SU-DHL-6 (cell line): ENCODE measurements at regions not wholly inside any gene's neighbourhood (a gene's known extent, or its start where the extent isn't known, plus 50 kb on each side); places are given as distances from the start of the nearest gene placed in this dataset.
"Not testable (repeated sequence)": the region's sequence is repeated elsewhere in the genome, so short reads cannot be mapped to it uniquely, and the experiment has no call there.

Experiments
- EZH2phosphoT487 ChIP-seq: fragments of 200-600 bp; sonication (generic), shearing (Covaris generic); conservative IDR thresholded peaks from 2 replicates; pipeline ENCODE4 v1.6.1; 2018; ENCODE audit warnings: mild to moderate bottlenecking, antibody characterized with exemption, low read length, moderate library complexity, mixed read lengths
- TF ChIP-seq, protein P1 (sequence below): fragments of 200-600 bp; sonication (generic); IDR thresholded peaks from one replicate; pipeline ENCODE4 v1.5.1; 2017; ENCODE audit warnings: antibody characterized with exemption, mild to moderate bottlenecking, low read length, moderate library complexity; ENCODE audit not compliant: insufficient read depth, poor library complexity, severe bottlenecking

- TF ChIP-seq, protein P1, sequence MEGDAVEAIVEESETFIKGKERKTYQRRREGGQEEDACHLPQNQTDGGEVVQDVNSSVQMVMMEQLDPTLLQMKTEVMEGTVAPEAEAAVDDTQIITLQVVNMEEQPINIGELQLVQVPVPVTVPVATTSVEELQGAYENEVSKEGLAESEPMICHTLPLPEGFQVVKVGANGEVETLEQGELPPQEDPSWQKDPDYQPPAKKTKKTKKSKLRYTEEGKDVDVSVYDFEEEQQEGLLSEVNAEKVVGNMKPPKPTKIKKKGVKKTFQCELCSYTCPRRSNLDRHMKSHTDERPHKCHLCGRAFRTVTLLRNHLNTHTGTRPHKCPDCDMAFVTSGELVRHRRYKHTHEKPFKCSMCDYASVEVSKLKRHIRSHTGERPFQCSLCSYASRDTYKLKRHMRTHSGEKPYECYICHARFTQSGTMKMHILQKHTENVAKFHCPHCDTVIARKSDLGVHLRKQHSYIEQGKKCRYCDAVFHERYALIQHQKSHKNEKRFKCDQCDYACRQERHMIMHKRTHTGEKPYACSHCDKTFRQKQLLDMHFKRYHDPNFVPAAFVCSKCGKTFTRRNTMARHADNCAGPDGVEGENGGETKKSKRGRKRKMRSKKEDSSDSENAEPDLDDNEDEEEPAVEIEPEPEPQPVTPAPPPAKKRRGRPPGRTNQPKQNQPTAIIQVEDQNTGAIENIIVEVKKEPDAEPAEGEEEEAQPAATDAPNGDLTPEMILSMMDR: not testable (repeated sequence)
- not testable (repeated sequence) for TF ChIP-seq EZH2phosphoT487
These were observed 53.3 kb upstream of the ARL4D start for GRCh38 chr17:43345515-43345914.
